ENCODE measurements at regions not wholly inside any gene's neighbourhood (a gene's known extent, or its start where the extent isn't known, plus 50 kb on each side); places are given as distances from the start of the nearest gene placed in this dataset.

DNA sequence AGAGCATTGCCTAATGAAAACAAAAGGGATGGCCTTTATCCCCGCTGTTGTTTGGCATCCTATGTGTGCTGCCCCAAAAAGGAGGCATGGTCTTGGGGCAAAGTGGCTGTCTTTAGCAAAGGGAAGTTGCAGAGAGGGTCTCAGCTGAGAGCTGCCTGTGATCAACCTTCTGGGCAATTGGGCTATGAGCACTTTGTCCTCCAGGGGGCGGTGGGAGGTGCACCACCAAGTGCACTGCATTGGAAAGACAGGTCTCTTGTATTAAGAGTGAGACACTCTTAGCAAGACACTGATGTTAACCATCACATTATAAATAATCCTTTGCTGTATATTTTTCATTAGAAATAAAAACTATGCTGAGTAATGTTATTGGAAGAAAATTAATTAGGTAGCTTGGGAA is 314.8 kb downstream of the POM121L12 start:
- TF ChIP-seq, protein P1, sequence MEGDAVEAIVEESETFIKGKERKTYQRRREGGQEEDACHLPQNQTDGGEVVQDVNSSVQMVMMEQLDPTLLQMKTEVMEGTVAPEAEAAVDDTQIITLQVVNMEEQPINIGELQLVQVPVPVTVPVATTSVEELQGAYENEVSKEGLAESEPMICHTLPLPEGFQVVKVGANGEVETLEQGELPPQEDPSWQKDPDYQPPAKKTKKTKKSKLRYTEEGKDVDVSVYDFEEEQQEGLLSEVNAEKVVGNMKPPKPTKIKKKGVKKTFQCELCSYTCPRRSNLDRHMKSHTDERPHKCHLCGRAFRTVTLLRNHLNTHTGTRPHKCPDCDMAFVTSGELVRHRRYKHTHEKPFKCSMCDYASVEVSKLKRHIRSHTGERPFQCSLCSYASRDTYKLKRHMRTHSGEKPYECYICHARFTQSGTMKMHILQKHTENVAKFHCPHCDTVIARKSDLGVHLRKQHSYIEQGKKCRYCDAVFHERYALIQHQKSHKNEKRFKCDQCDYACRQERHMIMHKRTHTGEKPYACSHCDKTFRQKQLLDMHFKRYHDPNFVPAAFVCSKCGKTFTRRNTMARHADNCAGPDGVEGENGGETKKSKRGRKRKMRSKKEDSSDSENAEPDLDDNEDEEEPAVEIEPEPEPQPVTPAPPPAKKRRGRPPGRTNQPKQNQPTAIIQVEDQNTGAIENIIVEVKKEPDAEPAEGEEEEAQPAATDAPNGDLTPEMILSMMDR (IDR thresholded peaks at IDR 0.05) = peak; percentile 30 to 57 (median 45)
- no peak for TF ChIP-seq POLR2A (IDR thresholded peaks at IDR 0.05)
